IPS-15b (cell line): ENCODE measurements at regions not wholly inside any gene's neighbourhood (a gene's known extent, or its start where the extent isn't known, plus 50 kb on each side); places are given as distances from the start of the nearest gene placed in this dataset.

ENCODE experiments used
- H3K27me3 ChIP-seq: one replicate; pipeline ENCODE4 v1.6.1; 2013; ENCODE audit warnings: low read length; ENCODE audit not compliant: control insufficient read depth, insufficient read depth
- H3K36me3 ChIP-seq: one replicate; pipeline ENCODE4 v1.6.1; 2013; ENCODE audit warnings: low read length; ENCODE audit not compliant: control insufficient read depth, insufficient read depth
- H3K4me1 ChIP-seq: one replicate; pipeline ENCODE4 v1.6.1; 2013; ENCODE audit warnings: mild to moderate bottlenecking, low read length; ENCODE audit not compliant: control insufficient read depth, insufficient read depth
- H3K4me3 ChIP-seq: one replicate; pipeline ENCODE4 v1.5.1; 2013; ENCODE audit warnings: low read depth, low read length
- H3K9ac ChIP-seq: one replicate; pipeline ENCODE4 v1.6.1; 2013; ENCODE audit warnings: low read depth, mild to moderate bottlenecking, low read length
- H3K9me3 ChIP-seq: one replicate; pipeline ENCODE4 v1.6.1; 2013; ENCODE audit warnings: mild to moderate bottlenecking, low read length; ENCODE audit not compliant: control insufficient read depth, insufficient read depth

DNA sequence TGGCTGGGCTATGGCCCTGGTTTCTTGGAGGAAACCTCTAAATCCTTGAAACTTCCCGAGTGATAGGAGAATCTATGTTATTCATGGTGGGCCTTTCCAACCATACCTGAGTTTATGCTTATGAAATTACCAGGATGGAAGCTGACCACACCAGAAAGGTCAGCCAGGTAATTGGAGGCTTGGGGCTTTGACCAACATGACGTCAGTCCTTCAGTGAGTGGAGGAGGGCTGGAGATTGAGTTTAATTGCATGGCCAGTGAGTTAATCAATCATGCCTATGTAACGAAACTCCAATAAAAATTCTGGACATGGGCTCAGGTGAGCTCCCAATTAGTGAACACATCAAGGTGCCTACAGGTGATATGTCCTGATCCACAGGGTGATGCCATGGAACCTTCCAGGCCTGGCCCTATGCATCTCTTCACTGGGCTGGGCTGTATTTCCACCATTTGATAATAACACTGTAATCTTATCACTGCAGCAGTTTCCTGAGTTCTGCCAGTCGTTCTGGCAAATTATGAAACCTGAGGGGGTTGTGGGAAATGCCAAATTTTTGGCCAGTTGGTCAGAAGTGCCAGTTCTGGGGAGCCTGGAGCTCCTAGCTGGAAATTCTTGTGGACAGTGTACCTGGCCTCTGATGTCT lies 106.5 kb downstream of the CDH26 start:
- Histone ChIP-seq H3K27me3 (no peaks in the 10 kb centered on the region), H3K4me3 (no peak overlapping the region), H3K36me3 (no peaks in the 10 kb centered on the region), H3K4me1 (no peaks in the 10 kb centered on the region), H3K9me3 (peaks cover 4% of the 10 kb centered on the region), H3K9ac (no peak overlapping the region)

GRCh38 chr20:60065741-60066437 lies 107.7 kb downstream of the CDH26 start:
- H3K4me3 ChIP-seq = no peak overlapping the region
- no peak overlapping the region for H3K9ac ChIP-seq
- no peaks in the 10 kb centered on the region for H3K36me3 ChIP-seq
- H3K9me3 ChIP-seq = peaks cover 4% of the 10 kb centered on the region
- H3K4me1 ChIP-seq = no peaks in the 10 kb centered on the region
- peaks cover under 1% of the 10 kb centered on the region for H3K27me3 ChIP-seq

- H3K4me3 ChIP-seq = no peak overlapping the region
- H3K9ac ChIP-seq = no peak overlapping the region
- H3K36me3 ChIP-seq = no peaks in the 10 kb centered on the region
- peaks cover 4% of the 10 kb centered on the region for H3K9me3 ChIP-seq
- peaks cover 4% of the 10 kb centered on the region for H3K27me3 ChIP-seq
- H3K4me1 ChIP-seq = no peaks in the 10 kb centered on the region
Measured at GRCh38 chr20:60066438-60066823, 108.2 kb downstream of the CDH26 start.

DNA sequence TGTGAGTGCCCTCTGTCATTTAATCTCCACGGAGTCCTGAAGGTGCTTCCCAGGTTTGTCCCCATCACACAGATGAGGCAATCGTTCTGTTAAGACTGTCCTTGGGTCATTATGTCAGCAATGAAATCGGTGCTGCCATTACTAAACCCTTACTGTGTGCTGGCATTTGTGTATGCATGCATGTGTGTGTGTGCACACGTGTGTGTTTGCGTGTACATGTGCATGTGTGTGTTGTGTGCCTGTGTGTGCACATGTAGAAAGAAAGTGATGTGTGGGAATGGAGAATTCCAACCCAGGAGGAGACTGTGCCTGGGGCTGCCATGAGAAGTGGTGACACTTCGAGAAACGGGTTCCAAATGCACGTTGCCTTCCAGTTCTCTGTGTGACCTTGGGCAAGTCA lies 110.3 kb downstream of the CDH26 start:
- no peak overlapping the region for H3K4me3 ChIP-seq
- no peaks in the 10 kb centered on the region for H3K36me3 ChIP-seq
- H3K27me3 ChIP-seq = peaks cover 4% of the 10 kb centered on the region
- no peak overlapping the region for H3K9ac ChIP-seq
- H3K9me3 ChIP-seq = peaks cover 4% of the 10 kb centered on the region
- H3K4me1 ChIP-seq = no peaks in the 10 kb centered on the region

GRCh38 chr20:60069656-60070055 lies 111.4 kb downstream of the CDH26 start:
- peaks cover 4% of the 10 kb centered on the region for H3K9me3 ChIP-seq
- no peak overlapping the region for H3K4me3 ChIP-seq
- H3K36me3 ChIP-seq = no peaks in the 10 kb centered on the region
- H3K27me3 ChIP-seq = peaks cover 4% of the 10 kb centered on the region
- H3K4me1 ChIP-seq = no peaks in the 10 kb centered on the region
- no peak overlapping the region for H3K9ac ChIP-seq

DNA sequence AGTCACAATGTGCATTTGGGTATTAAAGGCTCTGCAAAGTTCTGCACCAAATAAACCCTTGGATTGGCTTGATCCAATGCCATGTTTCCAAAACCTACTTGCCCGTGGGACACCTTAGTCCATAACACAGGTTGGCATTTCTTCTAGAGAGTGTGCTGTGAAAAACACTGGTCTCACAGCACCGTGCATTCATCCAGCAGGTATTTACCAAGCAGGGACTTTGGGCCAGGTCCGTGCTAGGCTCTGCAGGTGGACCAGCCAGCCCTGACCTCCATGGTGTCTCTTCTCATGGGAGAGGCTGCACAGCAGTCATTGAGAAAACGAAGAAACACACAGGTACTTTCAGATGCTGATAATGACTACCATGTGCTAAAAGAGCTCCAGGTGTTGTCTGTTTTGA lies 112.6 kb downstream of the CDH26 start:
- peaks cover 4% of the 10 kb centered on the region for H3K27me3 ChIP-seq
- H3K4me1 ChIP-seq = no peaks in the 10 kb centered on the region
- H3K9ac ChIP-seq = no peak overlapping the region
- no peak overlapping the region for H3K4me3 ChIP-seq
- H3K9me3 ChIP-seq = peaks cover 4% of the 10 kb centered on the region
- H3K36me3 ChIP-seq = no peaks in the 10 kb centered on the region

- no peak overlapping the region for H3K4me3 ChIP-seq
- H3K4me1 ChIP-seq = no peaks in the 10 kb centered on the region
- H3K27me3 ChIP-seq = peaks cover 4% of the 10 kb centered on the region
- no peaks in the 10 kb centered on the region for H3K9me3 ChIP-seq
- no peaks in the 10 kb centered on the region for H3K36me3 ChIP-seq
- H3K9ac ChIP-seq = no peak overlapping the region
Measured at GRCh38 chr20:60071965-60072364, 113.7 kb downstream of the CDH26 start.

- H3K27me3 ChIP-seq = peaks cover 4% of the 10 kb centered on the region
- no peaks in the 10 kb centered on the region for H3K9me3 ChIP-seq
- H3K4me1 ChIP-seq = no peaks in the 10 kb centered on the region
- no peak overlapping the region for H3K9ac ChIP-seq
- no peak overlapping the region for H3K4me3 ChIP-seq
- no peaks in the 10 kb centered on the region for H3K36me3 ChIP-seq
Measured at GRCh38 chr20:60073086-60073485, 114.9 kb downstream of the CDH26 start.

DNA sequence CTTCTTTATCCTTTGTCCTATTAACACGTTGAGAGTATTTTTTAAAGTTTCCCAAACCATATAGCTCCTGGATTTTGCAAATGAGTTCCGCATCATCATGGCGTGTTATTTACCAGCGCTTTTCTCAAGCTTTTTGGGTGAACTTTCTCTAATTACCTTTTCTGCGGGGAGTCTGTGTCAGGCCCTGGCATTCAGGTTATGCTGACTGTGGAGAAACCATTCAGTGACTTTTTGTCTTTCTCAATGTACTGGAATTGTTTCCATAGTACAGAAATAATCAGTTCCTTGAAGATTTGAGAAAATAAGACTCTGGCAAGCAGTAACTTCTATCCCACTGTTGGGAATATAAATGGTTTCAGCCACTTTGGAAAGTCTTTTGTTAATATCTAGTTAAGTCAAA lies 115.3 kb downstream of the CDH26 start:
- Histone ChIP-seq H3K9ac (no peak overlapping the region), H3K27me3 (peaks cover 4% of the 10 kb centered on the region), H3K4me3 (no peak overlapping the region), H3K36me3 (no peaks in the 10 kb centered on the region), H3K4me1 (no peaks in the 10 kb centered on the region), H3K9me3 (no peaks in the 10 kb centered on the region)

GRCh38 chr20:60074276-60074675 lies 116.1 kb downstream of the CDH26 start:
- Histone ChIP-seq H3K9ac (no peak overlapping the region), H3K4me1 (no peaks in the 10 kb centered on the region), H3K36me3 (no peaks in the 10 kb centered on the region)

DNA sequence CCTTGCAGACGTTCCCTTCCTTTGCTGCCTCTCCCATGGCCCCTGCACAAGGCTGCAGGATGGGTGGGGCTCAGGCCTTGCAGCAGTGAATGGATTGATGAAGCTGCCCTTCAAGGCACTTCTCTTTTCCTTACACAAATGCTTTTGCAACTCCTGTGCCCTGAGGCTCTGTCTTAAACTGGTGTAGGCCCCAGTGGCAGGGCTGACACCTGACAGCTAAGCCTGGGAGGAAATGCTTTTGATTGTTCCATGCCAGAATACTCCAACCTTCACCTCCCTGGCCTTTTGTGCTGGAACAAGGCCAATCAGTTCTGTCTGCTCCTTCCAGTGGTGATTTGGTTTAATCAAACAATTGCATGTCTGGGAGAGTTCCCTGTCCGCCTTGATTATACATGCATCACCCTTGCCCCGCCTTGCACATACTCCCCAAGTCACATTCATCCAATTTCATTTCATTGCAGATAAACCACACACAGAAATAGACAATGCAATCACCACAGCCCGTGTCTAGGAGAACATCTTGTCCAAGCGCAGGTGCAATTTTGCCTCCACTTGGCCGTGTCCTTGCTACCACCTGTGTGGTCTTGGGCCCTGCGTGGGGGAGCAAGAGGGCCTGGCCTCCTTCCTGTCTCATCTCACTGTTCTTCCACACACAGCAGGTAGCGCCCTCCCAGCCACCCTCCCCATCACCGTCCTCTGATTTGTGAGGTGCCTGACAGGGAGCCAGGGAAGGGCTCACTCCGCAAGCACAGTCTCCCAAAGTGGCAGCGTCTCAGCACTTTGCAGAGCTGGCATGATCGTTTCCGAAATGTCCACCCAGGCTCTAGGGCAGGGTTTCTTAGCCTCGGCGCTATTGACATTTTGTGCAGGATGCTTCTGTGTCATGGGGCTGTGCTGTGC lies 120.4 kb downstream of the CDH26 start:
- Histone ChIP-seq H3K9ac (no peak overlapping the region), H3K27me3 (no peaks in the 10 kb centered on the region), H3K4me3 (no peak overlapping the region), H3K36me3 (no peaks in the 10 kb centered on the region), H3K4me1 (no peaks in the 10 kb centered on the region), H3K9me3 (no peaks in the 10 kb centered on the region)

More at GRCh38 chr20:60074276-60074675, 116.1 kb downstream of the CDH26 start:
- Histone ChIP-seq H3K9me3 (no peaks in the 10 kb centered on the region), H3K27me3 (peaks cover 4% of the 10 kb centered on the region), H3K4me3 (no peak overlapping the region)
